Activated CD8-positive, alpha-beta memory T cell treated with anti-CD3 and anti-CD28 coated beads for 24 hours (primary cell): ENCODE measurements at regions not wholly inside any gene's neighbourhood (a gene's known extent, or its start where the extent isn't known, plus 50 kb on each side); places are given as distances from the start of the nearest gene placed in this dataset.
"Not testable (repeated sequence)": the region's sequence is repeated elsewhere in the genome, so short reads cannot be mapped to it uniquely, and the experiment has no call there.

Experiments used
- DNase-seq: peaks from one replicate; pipeline ENCODE4 v3.0.0-alpha.2; 2020

- no peak for DNase-seq
Measured at GRCh38 chr15:99464137-99464536, 101.6 kb upstream of the MEF2A start.

- DNase-seq, result peak; percentile 47
Measured at GRCh38 chr15:99466701-99467337, 99.0 kb upstream of the MEF2A start.

DNA sequence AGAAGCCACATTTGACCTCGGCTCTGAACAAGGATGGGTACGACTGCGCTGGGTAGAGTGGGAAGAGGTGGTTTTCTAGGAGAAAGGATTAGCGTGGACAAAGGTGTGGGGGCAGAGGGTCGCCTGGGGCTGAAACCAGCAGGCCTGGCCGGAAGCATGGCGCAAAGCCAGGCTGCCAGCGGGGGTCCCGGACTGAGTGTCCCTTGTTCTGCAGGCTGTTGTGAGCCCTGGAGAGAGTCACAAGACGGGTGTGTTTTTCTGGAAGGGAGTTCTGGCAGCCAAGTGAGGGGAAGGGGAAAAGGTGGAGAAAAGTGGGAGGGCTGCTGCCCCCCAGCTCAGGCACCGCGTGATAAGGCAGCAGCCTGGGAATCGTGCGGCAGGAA, 98.5 kb upstream of the MEF2A start:
- DNase-seq, result no peak

DNA sequence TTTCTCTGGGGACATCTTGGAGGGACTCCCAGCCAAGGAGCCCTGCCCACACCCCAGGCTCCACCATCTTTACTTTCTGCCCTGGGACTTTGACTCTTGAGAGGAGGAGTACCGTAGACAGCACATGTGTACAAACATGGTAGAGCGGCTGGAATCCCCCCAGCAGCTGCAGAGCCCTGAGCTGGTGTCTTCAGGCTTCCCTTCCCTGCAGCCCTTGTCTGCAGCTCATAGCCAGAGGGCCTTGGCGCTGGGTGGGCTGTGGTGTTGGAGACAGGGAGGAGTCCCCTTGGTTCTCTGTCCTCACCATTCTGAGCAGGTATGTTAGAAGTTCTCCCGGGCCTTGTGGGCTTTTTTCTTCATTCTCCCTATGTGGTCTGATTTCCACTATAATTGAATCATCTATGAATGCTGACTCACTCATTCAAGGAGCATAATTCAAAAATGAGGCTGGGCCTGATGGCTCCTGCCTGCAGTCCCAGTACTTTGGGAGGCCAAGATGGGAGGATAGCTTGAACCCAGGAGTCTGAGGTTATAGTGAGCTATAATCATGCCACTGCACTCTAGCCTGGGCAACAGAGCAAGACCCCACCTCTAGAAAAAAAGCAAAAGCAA, 97.8 kb upstream of the MEF2A start:
- peak; percentile 49 for DNase-seq

DNA sequence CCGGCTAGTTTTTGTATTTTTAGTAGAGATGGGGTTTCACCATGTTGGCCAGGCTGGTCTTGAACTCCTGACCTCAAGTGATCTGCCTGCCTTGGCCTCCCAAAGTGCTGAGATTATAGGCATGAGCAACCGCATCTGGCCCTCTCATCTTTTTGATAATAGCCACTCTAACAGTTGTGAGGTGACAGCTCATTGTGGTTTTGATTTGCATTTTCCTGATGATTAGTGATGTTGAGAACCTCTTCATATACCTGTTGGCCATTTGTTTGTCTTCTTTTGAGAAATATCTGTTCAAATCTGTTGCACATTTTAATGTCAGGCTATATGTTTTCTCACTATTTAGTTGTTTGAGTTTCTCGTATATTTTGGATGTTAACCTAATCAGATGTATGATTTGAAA, 95.6 kb upstream of the MEF2A start:
- DNase-seq, result not testable (repeated sequence)

- DNase-seq, result peak; percentile 59
Measured at GRCh38 chr15:99472416-99473145, 93.2 kb upstream of the MEF2A start.

- DNase-seq, result peak; percentile 53
Measured at GRCh38 chr15:99473981-99474906, 91.5 kb upstream of the MEF2A start.

- no peak for DNase-seq
Measured at GRCh38 chr15:99474909-99475753, 90.7 kb upstream of the MEF2A start.

DNA sequence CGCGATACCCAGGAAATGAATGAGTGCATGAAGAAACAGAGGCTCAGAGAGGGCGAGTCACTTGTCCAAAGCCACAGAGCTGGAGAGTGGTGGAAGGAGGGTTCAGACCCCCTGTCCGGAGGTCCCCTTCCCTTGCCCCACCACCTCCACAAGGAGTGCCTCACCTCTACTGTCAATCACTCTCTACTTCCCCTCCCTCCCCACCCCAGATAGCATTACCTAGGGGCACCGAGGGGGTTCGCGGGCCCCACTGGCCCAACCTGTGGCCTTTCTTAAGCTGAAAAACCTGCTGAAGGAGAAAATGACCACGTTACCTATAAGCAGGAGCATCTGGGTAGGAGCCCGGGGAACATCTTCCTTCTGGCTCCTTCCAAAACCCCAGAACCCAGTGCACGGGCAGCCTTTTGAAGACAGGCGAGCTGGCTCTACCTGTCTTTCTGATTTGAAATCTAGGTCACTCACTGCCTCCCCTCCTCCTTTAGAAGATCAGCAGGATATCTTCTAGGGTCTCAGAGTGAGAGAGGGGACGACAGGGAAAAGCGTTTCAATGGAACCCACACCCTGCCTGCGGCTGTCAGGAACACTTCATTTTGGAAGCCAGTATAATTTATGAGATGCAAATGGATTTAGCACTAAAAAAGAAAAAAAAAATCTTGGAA, 89.9 kb upstream of the MEF2A start:
- peak; percentile 48 for DNase-seq

GRCh38 chr15:99476413-99477222, 89.2 kb upstream of the MEF2A start:
- DNase-seq, result peak; percentile 73

DNA sequence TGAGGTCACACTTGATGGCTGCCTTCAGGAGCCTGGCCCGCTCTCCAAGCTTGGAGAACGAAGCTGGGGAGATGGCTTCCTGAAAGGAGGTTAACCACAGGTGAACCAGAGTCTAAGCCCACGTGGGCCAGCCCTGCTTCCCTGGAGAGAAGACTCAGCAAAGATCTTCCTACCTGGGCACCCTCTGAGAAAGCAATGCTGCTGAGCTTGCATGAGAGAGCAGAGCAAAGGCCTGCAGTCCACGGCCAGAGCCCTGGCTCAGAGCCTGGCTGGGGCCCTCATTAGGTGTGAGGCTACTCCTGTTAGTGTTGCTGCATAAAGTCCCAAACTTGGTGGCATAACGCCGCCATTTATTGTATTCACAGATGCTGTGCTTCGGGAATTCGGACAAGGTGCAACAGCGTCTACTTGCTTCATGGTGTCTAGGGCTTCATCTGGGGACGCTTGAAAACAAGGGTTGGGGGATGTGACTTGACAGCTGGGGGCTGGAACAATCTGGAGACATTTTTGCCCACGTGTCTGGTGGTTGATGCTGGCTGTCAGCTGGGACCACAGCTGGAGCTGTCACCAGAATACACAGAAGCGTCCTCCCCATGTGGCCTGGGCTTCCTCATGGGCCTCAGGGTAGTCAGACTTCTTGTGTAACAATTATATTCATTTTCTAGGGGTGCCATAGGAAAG, 87.9 kb upstream of the MEF2A start:
- peak; percentile 54 for DNase-seq

DNA sequence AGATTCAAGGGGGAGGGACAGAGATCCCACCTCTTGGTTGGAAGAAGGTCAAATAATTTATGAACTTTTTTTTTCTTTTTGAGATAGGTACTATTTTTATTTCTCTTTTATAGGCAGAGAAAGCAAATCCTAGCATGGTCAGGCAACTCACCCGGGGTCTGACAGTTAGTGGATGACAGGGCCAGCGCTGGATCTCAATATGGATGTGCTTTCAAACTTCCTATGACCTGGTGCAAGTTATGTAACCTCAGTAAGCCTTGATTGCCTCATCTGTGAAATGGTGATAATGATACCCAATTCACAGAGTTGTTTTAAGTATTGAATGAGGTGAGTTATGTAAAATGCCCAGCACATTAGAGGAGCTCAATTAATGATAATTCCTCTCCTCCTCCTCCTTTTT, 86.8 kb upstream of the MEF2A start:
- no peak for DNase-seq

GRCh38 chr15:99480016-99480810, 85.6 kb upstream of the MEF2A start:
- DNase-seq, result no peak

DNA sequence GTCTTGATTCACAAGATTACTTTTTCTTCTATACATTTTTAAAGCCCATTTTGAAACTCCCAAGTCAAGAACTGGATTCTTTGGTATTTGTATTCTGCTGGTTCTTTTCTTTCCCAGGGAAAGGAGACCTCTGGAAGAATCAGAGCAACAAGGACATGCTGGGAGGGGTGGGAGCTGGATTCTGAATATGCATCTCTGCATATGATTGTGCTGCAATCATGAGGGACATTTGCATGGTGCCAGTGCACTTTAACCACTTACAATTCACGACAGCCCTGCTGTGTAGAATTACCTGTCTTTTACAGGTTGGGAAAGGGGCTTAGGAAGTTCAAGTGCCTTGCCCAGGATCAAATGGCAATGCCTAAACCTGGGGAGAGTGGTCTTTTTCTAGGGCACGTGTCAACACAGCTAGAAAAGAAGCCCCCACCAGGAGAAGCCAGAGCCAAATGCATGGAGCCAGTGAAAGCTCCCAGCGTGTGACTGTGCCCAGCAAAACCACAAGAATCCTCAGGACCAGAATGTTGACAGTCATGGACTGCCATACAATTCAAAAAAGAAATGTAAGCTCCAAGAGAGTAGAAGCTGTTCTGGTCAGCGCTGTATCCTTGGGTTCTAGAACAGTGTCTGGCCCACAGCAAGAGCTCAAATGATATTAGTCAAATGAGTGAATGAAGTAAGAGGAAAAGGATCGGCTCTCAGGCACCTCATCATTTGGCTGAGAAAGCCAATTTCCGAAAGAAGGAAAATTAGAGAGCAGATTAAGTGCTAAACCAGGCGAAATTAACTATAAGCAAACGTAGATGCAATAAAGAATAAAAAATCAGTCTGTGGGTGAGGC, 84.5 kb upstream of the MEF2A start:
- no peak for DNase-seq

- DNase-seq, result no peak
Measured at GRCh38 chr15:99481951-99482230, 83.9 kb upstream of the MEF2A start.

- DNase-seq, result no peak
Measured at GRCh38 chr15:99482993-99483392, 82.8 kb upstream of the MEF2A start.

GRCh38 chr15:99485153-99485961, 80.4 kb upstream of the MEF2A start:
- DNase-seq, result peak; percentile 54

GRCh38 chr15:99485992-99486370, 79.8 kb upstream of the MEF2A start:
- peak; percentile 60 for DNase-seq
